ENCODE measurements at regions not wholly inside any gene's neighbourhood (a gene's known extent, or its start where the extent isn't known, plus 50 kb on each side); places are given as distances from the start of the nearest gene placed in this dataset.

DNA sequence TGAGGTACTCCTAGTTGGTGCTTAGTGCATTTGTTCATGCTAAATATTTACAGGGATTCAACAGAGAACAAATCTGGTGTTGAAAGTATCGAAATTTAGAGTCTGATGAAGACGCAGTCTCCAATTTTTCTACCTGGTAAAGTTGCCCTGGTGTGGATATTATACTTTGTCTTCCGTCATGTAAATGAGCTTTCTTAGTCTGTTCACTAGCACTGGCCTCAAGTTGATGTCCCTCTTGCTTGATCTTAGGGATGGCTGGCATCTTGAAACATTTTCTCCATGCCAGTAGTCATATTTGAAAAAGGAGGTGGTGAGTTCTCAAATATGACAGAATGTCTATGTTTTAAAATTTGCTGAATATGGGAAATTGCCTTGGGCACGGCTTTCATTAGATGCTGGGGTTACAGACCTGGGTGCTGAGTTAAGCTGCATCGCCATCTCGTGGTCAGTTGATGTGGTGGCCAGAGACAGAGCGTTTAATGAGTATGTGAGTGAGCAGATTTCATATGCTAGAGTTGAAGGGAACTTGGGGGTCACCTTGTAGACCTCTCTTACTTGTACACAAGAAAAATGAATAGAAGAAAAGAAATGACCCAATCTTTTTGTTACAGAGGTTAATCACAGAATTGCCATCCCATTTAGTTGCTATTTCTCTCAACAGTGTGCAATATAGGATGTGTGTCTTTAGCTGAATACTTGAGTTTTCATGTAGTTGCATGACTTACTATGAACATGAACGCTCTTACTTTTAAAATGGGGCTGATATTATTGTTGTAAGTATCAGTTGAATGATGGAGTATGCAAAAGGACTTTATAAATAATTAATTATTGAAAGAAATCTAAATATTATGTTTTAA lies 172.8 kb upstream of the DCN start:
- DNase-seq (ENCODE audit: low read depth) = peak; percentile 5

DNA sequence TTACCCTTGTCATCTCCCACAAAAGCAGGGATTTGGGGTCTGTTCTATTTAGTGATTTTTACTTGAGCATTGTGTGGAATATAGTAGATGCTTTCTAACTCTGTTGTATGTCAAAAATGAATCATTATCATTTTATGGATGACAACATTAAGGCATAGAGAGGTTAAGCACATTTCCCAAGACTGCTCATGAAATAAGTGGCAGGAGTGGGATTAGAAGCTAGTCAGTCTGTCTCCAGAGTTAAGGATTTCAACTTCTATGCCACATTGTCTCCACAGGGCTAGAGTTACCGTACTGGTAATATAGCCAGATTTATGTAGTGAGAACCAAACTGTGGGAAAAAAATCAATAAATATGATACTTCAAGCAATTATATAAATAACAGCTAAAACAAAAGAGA lies 170.6 kb upstream of the DCN start:
- no peak for DNase-seq (ENCODE audit: low read depth)

- no peak for DNase-seq (ENCODE audit: low read depth)
These were observed 166.9 kb upstream of the DCN start for GRCh38 chr12:91349476-91349875.

DNA sequence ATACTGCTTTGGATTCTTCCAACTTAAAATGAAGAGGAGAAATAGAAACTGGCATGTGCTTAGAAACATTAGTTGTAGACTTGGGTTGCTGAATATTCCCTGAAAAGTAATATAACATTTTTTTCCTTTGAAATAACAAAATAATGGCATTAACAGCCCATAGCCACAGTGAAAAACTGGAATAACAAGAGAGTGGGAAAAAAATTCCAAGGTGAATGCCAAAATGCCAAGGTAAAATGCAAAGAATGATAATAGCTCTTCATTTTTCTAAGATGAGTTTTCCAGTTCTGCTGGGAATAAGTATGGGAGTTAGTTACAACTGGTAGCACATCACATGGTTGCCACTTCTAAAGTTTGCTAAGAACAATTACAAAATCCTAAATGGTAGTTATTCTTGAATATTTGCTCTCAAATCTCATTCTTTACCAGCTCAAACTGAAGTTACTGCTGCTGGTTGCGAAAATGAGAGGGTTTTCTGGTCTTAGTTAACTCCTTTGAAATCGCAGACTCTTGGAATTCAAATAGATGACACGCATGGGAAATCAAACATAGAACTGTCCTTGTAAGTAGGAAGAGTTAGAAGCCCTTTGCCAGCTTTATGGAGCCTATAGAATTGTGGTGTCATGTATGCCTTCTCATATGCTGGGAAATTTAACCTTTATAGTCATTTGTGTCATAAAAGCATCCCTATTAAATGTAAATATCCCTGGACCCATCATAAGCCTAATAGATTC lies 165.0 kb upstream of the DCN start:
- DNase-seq (ENCODE audit: low read depth) = no peak

DNA sequence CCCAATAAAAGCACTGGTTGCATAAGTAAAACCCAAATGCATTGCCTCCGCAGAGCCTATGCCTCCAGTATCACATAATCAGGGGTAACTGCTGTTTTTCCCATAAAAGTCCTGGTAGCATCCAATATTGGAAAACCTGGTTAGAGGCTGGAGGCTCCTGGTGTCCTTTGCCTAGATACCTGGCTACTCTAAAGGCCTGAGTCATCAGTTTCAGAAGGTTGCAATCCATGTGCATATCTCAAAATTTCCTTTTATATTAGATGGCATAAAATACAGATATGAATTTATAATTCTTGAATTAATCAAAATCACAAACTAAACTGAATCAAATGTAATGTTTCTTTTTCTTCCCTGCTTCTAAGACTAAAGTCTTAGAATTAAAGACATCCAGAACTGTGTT lies 164.2 kb upstream of the DCN start:
- no peak for DNase-seq (ENCODE audit: low read depth)

DNA sequence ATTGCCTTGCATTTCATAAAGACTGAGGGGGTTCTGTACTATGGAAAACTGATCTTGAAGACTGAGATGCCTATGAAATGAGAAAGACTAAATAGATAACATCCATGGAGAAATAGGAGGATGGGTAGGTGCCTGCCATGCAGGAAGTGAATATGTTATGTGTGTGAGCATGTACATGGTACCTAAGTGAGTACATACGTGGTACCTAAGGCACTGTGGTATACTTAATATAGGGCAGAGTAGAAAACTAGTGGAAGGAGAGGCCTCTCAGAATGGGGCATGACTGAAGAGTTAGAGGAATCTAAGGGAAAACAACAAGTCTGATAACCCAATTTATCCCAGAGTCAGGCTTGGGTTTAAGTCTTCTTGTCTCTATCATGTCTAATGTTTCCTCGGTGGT lies 161.8 kb upstream of the DCN start:
- no peak for DNase-seq (ENCODE audit: low read depth)

- no peak for DNase-seq (ENCODE audit: low read depth)
These were observed 160.4 kb upstream of the DCN start for GRCh38 chr12:91343010-91343409.

DNA sequence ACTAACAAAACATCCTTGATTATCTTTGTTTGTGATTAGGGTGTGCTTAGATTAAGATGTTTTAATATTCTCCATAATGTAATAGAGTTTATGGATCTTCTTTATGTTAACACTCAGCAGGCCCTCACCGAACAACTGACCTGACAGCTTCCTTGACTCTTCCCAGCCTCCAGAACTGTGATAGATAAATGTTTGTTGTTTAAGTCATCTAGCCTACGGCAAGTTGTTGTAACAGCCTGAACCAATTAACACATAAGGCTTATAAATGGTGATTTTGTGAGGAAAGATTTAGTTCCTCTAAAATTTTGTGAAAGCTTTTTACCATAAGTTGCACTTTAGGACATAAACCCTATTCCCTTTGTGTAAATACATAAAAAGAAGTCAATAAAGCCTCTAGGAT lies 156.5 kb upstream of the DCN start:
- no peak for DNase-seq (ENCODE audit: low read depth)

DNA sequence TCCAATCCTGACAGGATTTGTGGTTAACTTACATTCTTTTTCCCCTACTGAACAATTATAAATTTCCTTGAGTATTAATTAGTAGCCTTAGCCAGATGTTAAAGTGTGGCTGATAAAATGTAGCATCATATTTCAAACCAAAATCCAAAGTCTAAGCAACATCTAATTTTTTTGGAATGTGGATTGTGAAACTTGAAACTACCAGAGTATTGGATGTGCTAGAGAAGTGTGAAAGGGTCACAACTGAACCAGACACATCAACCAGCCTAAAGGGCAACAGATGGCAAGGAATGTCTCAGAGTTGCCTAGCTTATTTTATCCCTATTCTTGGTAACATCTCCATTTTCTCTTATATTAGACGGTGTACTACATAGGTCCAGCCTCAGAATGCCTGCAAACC lies 153.1 kb upstream of the DCN start:
- no peak for DNase-seq (ENCODE audit: low read depth)

- DNase-seq (ENCODE audit: low read depth) = no peak
These were observed 151.3 kb upstream of the DCN start for GRCh38 chr12:91333966-91334365.

GRCh38 chr12:91332302-91332701 lies 149.7 kb upstream of the DCN start:
- DNase-seq (ENCODE audit: low read depth) = no peak

- no peak for DNase-seq (ENCODE audit: low read depth)
These were observed 148.8 kb upstream of the DCN start for GRCh38 chr12:91331371-91331770.

DNA sequence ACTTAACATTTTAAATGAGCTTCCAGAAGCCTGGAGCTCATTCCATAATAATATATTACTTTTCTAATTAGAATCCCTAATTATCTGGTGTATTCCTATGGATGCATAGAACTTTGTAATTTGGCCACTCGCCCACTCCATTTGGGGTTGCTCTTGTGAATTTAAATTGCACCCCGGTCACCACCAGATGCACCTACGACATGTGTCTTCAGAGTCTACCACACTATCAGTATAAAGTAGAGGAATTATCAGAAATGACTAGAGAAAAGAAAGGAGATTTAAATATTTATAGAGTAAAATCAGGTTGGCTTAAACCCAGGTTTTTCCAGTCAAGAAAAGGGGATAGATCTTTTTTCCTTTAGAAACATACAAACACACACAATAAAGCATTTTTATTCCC lies 145.8 kb upstream of the DCN start:
- DNase-seq (ENCODE audit: low read depth) = no peak

DNA sequence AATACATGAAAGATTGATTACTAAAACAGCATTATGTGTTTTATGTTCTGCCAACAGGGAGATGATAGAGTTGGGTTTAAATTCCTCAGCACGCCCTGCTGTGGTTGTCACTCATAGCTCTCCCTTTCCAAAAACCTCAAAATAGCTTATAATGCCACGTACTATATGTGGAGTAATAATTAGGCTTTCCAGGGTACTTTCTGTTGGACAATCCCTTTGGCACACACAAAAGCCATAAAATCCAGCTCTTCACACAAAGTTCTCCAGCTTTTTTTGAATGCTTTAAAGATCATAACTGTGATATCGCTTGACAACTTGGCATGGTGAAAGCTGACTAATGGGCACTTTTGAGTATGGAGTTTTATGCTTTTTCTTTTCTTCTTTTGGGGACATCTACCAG lies 145.3 kb upstream of the DCN start:
- no peak for DNase-seq (ENCODE audit: low read depth)

DNA sequence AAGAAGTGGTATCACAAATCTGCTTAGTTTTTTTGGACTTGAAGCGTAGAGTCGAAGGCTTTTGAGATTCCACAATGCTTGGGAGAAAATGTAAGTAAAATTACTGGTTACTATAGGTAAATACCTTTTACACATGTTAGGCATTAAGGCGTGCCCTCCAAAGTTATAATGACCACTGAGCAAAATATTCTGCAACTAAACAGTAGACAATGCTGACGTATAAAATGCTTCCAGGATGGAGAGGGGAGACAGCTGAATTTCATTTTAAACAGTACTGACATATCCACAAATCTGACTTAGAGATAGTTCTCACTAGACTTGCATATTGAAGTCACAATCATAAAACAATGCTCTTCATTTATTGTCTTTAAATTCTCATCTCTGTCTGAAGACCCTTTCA lies 144.5 kb upstream of the DCN start:
- DNase-seq (ENCODE audit: low read depth) = no peak

DNA sequence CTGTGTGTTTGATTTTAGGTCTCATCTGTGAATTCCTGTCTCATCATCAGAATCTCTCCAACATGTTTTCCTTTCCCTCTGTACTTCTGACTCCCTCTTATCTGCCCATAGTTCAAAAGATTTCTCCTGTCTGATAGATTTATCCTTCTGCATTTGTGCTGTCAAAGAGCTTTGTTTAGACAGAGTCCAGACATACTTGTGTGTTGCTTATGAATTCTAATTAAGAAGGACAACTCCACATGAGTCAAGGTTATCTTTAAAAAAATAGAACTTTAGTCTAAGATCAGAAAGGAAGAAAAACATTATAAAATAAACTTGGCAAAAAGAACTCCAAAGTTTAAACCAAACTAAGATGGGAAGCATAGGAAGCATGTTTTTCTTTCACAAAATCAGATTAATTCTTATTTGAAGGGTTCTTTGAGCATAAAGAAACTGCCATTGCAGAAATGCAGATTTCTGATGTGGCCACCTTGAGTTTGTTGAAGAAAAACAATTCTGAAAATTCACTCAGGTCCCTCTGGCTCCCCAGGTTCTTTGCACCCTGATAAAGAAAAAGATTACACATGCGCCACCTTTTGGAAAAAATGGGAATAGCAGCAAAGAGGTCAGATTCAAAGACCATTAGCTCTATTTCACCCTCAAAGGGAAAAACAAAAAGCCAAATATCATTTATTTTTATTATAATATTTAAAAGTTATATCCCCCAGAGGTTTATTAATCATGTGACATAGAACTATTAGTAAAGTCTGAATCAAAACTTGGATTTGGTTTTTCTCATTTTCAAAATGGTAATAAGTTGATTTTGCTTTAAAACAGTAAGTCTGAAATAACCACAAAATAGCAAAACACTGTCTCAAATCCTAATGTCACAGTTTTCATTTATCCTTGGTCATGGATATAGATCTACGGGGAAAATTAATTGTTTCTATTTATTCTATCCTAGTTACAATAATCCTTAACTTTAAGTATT lies 143.7 kb upstream of the DCN start:
- DNase-seq (ENCODE audit: low read depth) = no peak

DNA sequence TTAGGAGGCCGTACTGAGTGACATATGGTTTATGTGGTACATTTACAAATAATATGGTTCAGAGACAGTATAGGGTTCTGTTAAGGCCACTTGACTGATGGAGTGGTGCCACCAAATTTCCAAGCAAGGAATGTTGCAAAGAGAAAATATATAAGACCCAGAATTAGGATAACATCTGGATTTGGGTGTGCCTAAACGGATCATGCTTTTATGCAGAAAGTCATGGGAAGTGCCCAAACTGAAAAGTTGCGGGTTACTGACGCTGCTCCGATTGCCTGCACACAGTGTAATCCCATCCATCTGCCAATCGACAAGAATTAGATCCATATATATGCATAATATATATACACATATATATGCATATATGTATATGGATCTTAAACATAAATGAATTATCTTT lies 138.4 kb upstream of the DCN start:
- no peak for DNase-seq (ENCODE audit: low read depth)

DNA sequence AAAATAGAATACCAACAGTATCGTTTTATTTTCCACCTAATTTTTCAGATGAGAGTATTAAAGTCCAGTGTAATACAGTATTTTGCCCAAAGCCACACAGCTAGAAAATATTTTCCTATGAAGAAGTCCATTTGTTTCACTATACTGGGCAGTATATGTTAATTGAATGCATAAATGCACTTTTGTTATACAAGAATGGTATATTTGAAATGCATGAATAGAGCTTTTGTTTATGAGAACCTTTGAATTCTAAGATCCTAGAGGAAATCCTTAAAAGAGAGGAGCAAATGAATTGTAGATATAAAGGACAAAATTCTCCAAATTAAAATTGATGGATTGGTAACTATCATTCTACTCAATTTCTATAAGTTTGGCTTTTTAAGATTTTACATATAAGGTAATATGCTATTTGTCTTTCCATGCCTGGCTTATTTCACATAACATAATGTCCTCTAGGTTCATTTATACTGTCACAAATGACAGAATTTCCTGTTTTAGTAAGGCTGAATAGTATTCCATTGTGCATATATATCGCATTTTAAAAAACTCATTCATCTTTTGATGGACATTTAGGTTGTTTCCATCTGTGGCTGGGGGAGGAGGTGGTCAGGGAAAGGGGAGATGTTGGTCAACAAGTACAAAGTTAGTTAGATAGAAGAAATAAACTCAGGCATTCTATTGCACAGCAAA lies 136.6 kb upstream of the DCN start:
- DNase-seq (ENCODE audit: low read depth) = no peak

GRCh38 chr12:91317306-91317705 lies 134.7 kb upstream of the DCN start:
- DNase-seq (ENCODE audit: low read depth) = no peak

GRCh38 chr12:91316907-91317269 lies 134.3 kb upstream of the DCN start:
- DNase-seq (ENCODE audit: low read depth) = no peak

GRCh38 chr12:91316161-91316906 lies 133.7 kb upstream of the DCN start:
- DNase-seq (ENCODE audit: low read depth) = no peak

All from activated T-helper 1 cell treated with Interleukin-2 at 50 U/mL for 16 hours (primary cell).